NCI-H1105 (cell line): ENCODE measurements at regions not wholly inside any gene's neighbourhood (a gene's known extent, or its start where the extent isn't known, plus 50 kb on each side); places are given as distances from the start of the nearest gene placed in this dataset.
"Not testable (repeated sequence)": the region's sequence is repeated elsewhere in the genome, so short reads cannot be mapped to it uniquely, and the experiment has no call there.

ENCODE experiments used
- DNase-seq: peaks from one replicate; lab custom pipeline; 2025; lab: John Stamatoyannopoulos, UW

DNA sequence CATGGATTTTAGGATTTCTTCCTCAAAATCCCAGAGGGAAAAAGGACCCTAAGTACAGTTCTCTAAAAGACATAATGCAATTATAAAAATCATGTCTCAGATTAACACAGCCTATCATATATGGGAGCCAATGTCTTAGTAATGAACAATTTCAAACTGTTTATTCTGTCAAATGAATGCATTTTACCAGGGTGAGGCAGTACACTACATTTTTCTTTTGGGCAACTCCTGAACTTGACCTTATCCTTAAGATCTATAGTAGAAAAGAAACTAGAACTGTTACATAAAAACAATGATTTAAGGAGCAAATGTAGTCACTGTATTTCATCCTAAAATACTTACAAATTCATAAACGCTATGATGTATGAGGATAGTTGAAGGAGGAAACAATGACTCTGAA is 226.3 kb upstream of the B3GALT2 start:
- no peak for DNase-seq

DNA sequence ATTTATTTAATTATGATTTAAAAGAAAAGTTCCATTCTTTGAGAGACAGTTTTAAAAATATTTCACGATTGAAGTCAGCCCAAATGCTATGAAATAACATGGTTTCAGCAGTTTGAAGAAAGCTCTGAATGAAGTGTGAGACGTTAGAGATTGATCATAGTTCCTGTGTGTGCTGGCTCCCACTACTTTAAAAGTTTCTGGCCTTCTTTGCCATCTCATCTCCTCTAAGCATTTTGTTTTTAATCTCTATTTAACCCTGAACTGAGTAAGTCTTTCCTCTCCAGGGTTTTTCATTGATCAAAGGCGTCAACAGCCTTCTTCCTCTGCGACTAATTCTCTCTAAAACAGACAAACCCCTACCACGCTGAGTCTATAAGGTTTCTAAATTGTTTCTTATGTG is 225.3 kb upstream of the B3GALT2 start:
- no peak for DNase-seq

DNA sequence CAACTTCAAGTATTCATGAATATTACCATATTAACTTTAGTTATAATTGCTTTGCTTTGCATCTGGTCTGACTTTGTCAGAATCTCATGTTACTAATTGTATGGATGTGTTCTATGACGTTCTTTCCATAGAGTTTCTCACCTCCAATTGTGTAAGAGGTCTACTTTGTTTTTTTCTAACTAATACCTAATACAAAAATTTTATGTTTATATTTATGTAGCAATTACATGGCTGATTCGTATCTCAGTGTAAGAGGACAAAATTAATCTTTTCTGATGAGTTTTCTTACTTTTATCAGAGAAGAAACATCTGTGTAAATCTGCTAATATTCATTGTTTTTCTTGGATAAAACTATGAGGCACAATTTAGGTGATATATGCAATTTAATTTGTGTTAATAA is 224.8 kb upstream of the B3GALT2 start:
- DNase-seq: no peak

DNA sequence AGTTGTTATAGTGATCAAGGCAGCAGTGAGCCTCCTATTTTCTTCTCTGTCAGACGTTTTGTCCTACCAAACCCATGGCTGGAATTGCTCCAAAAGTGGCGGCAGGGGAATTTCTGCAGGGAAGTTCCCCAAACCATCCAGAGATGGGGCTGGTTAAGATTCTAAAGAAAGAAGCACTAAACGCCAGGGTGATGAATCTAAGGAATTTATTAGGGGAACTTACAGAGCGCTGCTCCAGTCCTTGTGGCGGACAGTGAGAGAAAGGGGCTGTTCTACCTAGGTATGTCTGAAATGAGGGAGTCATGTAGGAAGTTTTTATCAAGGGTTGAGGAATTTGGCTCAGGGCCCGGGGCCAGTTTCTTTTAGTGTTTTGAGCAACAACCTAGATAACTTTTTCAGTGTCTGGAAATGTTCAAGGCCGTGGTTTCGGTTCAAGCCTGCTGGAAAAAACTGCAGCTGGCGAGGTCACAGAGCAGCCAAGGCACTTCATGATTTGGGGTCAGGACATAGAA is 222.4 kb upstream of the B3GALT2 start:
- no peak for DNase-seq

DNA sequence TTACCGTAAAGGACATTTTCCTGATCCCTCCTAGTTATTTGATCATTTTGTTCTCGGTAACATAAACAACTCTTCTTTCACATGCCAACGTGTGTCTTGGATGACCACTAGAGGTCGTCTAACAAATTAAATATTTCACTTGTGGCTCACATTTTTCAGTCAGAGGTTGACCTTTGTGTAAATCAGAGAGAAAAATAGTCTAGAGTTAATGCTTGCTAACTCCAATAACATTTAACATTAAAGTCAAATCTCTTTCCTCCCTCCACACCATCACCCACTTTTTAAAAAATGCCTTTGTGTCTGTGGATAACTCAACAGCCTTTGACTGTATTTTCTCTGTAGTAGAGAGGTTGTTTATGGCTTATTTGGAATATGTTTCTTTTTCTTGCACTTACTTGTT is 220.5 kb upstream of the B3GALT2 start:
- DNase-seq: peak; percentile 41

DNA sequence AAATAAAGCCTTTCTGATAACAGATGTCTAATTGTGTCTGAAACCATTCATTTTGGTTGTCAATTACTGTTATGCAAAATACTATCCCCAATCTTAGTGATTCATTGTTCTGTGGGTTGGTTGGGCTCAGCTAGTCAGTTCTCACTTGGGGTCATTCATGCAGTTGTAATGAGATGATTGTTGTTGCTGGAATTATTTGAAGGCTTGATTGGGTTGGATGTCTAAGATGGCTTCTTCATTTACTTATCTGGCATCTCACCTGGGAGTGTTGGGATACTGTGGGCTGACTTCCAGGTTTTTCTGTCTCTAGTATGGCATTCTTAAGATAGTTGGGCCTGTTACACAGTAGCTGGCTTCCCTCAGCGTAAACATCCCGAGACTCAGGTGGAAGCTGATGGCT is 217.8 kb upstream of the B3GALT2 start:
- DNase-seq: no peak

DNA sequence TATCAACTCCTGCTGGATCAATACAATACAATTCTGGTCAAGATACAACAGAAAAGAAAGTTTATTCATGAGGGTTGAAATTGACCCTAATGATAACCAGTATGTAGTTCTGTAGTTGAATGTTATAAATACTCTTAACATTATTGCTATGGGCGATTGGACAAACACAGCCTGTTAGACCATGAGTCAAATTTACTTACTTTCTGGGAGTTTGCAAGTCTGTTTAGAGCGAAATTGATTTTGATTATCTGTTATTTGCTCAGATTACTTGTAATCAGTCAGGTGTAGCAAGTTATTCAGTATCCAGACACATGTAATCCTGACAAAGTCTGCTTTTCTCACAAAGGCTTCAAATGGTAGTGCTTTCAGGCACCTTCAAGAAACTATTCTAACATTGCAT is 216.6 kb upstream of the B3GALT2 start:
- DNase-seq: no peak

DNA sequence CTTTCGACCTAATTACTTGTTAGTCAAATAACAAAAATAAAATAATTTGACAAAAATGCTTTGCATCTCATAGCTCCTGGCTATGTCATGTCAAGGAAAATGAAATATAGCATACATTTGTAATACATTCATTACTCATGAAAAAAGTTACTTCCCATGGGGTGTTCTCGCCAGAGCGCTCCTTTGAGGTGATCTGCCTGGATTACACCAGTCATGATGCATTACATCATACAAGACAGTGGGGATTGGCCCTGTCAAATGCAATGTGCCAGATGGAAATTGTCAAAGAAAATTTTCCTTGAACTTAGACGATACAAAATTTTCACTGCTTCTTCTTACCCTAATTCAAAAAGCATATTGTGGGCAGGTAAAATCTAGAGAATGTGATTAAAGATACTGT is 215.6 kb upstream of the B3GALT2 start:
- DNase-seq: no peak

DNA sequence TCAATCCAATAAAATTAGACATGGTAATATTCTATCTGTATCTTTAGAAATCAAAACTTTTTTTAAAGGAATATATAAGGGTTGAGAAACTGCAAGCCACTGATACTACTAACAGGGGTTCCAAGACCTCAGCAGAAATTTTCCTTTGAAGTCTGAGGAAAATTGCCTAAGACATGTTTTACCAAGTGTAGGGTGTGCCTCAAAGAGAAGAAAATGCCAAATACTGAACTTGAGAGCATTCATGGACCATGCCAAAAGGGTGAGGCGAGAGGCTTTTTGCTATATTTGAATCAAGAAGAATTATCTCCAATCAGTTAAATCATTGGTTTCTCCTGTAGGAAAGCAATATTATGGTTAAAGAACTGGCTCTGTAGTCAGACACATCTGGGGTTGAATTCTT is 207.9 kb upstream of the B3GALT2 start:
- DNase-seq: no peak

DNA sequence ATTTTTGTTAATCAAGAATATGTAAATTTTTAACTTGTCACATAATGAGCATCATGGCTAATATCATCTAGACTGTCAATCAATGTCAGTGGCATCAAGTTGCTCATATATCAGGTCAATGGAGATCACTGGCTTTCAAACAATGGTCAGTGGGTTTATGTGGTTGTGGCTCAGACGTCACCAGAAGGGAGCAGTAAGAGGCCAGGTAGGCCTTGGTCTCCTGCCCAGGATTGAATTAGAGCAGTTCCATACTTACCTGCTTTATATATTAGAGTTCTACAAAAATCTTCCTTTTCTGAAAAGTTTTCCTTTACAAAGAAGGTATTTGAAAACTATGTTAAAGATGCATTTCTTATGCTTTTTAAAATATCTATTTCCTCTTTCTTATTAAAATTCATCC is 206.3 kb upstream of the B3GALT2 start:
- no peak for DNase-seq

DNA sequence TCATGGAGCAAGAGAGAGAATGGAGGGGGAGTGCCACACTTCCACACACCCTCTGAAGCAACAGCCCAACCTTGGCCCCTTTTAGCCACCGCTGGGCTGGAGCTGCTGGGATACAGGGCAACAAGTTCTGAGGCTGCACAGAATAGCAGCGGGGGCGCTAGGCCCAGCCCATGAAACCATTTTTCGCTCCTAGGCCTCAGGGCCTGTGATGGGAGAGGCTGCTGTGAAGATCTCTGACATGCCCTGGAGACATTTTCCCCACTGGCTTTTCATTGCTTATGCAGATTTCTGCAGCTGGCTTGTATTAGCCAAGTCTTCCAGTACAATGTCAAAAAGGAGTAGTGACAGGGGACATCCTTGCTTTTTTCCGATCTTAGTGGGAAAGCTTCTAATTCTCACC is 202.3 kb upstream of the B3GALT2 start:
- no peak for DNase-seq

DNA sequence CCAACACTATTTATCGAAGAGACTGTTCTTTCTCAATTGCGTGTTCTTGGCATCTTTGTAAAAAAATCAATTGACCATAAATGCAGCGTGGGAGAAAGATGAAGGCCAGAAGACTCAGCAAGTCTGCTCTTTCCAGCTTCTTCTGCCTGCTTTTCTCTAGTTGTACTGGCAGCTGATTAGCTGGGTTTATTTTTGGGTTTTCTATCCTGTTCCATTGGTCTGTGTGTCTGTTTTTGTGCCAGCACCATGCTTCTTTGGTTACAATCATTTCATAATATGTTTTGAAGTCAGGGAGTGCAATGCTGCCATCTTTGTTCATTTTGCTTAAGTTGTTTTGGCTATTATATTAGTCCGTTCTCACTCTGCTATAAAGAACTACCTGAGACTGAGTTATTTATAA is 201.8 kb upstream of the B3GALT2 start:
- DNase-seq: no peak

DNA sequence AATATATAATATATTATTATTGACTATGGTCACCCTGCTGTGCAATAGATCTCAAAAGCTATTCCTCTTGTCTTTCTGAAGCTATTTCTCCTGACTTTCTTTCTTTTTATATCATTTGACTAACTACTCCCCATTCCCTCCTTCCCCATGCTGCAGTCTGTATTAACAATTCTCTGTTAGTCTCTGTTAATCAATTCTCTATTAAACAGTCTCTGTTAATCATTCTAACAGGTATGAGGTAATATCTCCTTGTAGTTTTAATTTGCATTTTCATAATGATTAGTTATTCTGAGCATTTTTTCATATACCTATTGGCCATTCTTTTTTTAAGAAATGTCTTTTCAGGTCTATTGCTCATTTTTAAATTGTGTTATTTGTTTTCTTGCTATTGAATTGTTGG is 201.0 kb upstream of the B3GALT2 start:
- DNase-seq: no peak

DNA sequence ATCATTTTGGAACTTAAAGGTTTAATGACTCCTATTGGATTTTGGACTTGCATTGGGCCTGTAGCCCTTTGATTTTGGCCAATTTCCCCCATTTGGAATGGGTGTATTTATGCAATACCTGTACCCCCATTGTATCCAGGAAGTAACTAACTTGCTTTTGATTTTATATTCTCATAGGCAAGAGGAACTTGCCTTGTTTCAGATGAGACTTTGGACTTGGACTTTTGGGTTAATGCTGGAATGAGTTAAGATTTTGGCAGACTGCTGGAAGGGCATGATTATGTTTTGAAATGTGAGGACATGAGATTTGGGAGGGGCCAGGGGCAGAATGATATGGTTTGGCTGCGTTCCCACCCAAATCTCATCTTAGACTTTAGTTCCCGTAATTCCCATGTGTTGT is 192.0 kb upstream of the B3GALT2 start:
- DNase-seq: not testable (repeated sequence)

DNA sequence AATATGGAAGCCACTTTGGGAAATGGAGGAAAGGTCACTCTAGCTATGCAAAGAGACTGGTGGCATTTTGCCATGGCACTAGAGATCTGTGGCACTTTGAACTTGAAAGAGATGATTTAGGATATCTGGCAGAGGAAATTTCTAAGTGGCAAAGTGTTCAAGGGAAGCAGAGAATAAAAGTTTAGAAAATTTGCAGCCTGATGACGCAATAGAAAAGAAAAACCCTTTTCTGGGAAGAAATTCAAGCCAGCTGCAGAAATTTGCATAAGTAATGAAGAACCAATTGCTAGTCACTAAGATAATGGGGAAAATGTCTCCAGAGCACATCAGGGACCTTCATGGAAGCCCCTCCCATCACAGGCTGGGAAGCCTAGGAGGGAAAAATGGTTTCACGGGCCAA is 191.1 kb upstream of the B3GALT2 start:
- no peak for DNase-seq

DNA sequence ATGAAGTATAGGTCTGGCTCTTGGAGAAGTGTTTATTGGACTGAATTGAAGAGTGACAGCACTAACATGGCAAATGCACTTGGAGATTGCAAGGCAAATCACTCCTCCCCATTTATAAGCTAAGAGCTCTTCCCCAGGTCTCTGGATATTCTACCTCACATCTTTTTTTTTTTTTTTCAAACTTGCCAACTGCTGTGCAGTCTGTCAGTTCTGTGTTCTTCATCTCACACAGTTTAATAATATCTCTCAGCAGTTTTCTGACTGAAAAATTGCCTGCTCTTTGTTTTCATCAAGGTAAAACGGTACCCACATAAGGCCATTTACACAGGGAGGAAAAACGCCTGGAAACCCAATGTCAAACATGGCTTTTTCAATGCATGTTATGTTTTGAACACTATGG is 186.1 kb upstream of the B3GALT2 start:
- DNase-seq: no peak

DNA sequence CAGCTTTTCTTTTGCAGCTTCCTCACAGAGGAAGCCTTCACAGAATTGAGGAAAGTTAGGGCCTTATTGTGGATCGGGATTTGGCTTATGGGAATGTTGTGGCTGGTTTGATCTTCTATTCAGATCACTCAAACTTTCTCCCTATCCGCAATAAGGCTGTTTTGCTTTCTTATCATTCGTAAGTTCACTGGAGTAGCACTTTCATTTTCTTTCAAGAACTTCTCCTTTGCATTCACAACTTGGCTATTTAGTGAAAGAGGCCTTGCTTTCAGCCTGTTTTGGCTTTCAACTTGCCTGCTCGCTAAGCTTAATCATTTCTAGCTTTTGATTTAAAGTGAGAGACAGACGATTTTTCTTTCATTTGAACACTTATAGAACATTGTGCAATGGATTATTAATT is 181.9 kb upstream of the B3GALT2 start:
- DNase-seq: no peak

DNA sequence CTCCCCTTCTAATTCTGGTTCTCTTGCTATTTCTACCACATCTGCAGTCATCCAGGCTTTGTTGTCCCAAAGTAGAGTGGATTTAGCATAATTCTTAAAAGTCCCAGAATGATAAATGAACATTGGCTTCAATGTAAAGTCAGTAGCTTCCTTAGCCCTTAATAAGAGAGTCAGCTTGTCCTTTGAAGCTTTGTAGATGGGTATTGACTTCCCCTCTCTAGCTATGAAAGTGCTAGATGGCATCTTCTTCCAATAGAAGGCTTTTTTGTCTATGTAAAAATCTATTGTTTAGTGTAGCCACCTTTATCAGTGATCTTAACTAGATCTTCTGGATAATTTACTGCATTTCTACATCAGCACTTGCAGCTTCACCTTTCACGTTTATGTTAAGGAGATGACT is 181.4 kb upstream of the B3GALT2 start:
- no peak for DNase-seq

DNA sequence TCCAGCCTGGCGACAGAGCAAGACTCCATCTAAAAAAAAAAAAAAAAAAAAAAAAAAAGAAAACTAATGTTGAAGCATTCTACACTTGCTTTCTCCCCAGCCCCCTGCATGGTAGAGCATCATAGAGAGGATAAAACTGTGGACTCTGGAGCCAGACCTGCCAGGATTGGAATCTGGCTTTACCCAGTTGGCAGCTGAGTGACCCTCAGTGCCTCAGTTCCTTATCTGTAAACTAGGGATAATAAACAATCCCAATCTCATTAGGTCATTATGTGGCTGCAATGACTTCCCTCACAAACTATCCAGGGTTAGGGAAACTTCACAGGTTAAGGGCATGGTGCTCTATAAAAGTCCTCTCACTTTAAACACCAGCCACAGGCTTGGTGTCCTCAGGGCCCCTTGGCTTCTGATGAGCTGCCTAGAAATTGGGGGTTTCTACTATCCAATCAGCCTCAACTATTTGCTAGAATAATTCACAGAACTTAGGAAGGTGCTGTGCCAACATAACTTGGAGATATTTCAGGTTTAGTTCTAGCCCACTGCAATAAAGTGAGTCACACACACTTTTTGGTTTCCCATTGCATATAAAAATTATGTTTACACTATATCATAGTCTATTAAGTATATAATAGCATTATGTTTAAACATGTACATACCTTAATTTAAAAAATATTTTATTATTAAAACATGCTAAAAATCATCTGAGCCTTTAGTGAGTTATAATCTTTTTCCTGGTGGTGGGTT is 180.5 kb upstream of the B3GALT2 start:
- no peak for DNase-seq

DNA sequence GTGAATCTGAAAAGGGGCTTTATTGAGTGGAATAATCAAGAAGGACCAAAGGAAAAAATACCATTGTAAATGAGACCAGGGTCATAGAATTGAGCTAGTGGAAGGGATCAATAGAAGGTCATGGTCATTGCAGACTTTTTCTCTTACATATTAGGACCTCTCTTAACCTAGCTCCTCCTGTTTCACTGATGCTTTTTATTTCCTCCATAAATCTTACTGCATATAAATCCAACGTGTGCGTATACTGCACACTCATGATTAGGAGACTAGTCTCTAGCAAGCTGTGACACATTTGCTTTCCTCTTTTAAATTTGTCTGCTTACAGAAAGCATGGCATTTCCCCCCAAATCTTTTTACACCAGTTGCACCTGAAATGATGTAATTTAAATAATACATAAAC is 179.6 kb upstream of the B3GALT2 start:
- DNase-seq: no peak

DNA sequence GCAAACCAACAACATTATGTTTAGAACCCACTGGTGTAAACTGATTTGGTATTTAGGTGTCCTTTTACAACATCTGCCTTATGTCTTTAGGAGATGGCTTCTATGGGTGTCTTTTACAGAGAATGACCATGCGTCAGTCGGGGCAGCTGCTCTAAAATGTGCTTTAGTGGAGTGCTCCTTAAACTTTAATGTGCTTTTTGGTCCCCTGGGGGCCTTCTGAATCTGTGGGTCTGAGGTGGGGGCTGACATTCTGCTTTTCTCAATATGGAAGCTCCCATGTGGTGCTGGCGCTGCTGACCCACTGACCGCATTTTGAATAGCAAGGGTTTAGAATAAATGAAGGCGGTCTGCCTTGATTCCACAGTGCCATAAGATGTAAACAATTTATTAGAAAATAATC is 173.2 kb upstream of the B3GALT2 start:
- DNase-seq: no peak

DNA sequence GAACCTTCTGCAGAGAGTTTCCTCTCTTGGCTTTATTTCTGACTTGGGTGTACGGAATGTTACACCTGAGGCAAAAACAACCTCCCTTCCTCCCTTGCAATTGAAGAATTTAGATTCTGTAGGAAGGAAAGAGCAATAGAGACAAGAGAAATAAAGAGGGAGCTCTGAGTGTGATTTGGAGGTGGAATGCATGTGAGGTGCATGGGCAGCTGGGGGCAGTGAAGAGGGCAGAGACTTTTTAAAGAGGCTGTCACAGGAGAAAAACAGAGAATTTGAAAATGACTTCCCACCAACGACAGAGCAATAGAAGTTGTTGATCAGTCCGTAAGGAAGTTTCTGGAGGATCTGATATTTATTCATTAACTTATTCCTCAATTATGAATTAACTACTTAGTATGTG is 172.0 kb upstream of the B3GALT2 start:
- DNase-seq: no peak

DNA sequence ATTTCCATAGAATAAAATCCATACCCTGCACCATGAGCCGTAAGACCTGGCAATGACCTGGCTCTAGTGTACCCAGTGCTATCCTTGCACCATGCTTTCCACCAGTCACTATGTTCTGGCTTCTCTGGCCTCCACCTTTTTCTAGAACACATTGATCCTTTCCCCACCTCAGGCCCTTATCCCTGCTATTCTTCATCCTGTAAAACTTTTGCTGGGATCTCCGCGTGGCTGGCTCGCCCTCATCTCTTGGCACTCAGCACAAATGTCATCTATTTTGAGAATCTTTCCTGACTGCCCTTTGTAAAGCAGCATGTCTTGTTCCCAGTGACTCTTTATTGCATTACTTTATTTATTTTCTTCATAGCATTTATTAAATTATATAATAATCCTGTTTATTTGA is 169.8 kb upstream of the B3GALT2 start:
- DNase-seq: no peak

DNA sequence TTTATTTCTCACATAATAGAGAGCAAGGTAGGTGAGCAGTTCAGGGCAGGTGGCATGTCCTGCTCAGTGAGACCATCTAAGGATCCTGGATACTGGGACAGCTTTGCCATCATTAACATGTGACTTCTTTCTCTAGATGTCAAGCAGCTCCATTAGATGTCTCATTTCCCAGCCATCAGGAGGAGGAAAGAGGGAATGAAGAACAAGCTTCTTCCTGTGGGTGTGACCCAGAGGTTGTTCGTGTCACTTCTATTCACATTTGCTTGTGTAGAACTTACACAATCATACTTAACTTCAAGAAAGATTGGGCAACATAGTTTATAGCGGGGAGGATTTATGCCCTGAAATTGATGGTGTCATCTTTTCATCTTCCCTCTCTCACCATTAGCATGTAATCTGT is 169.2 kb upstream of the B3GALT2 start:
- no peak for DNase-seq
